Mucosa of descending colon (tissue), 3 donors: ENCODE measurements at regions not wholly inside any gene's neighbourhood (a gene's known extent, or its start where the extent isn't known, plus 50 kb on each side); places are given as distances from the start of the nearest gene placed in this dataset.
"Not testable (repeated sequence)": the region's sequence is repeated elsewhere in the genome, so short reads cannot be mapped to it uniquely, and the experiment has no call there.

Experiments used
- ATAC-seq: fragments of 200-7000 bp; cut with Tn5 transposase; one replicate; pipeline ENCODE4 v1.9.1; 2020; ENCODE audit warnings: mild to moderate bottlenecking, moderate library complexity
- DNase-seq, 3 donors: peaks; one replicate each; pipeline ENCODE4 v3.0.0-alpha.2; 2020
- H3K36me3 ChIP-seq: fragments of 200-600 bp; one replicate; pipeline ENCODE4 v1.8.0; 2021; ENCODE audit warnings: low read depth, mild to moderate bottlenecking
- H3K4me1 ChIP-seq: fragments of 200-600 bp; one replicate; pipeline ENCODE4 v1.8.0; 2021; ENCODE audit warnings: low read depth, mild to moderate bottlenecking
- H3K4me3 ChIP-seq: fragments of 200-600 bp; one replicate; pipeline ENCODE4 v1.8.0; 2021; ENCODE audit warnings: mild to moderate bottlenecking
- H3K9me3 ChIP-seq: fragments of 200-600 bp; one replicate; pipeline ENCODE4 v1.8.0; 2021; ENCODE audit warnings: mild to moderate bottlenecking
- CTCF ChIP-seq: fragments of 200-600 bp; IDR thresholded peaks from one replicate; pipeline ENCODE4 v1.8.0; 2022; ENCODE audit warnings: antibody characterized with exemption, mild to moderate bottlenecking
- intact Hi-C, 2 donors: fragments of 100-400 bp; cut with DNase I in 1 of 2; cut with micrococcal nuclease in 1 of 2; formaldehyde crosslinking; loops; one replicate each; pipeline versions ENCODE4 v1.11.0 to v1.11.1; 2022; cut with DNase I, micrococcal nuclease
- donor health status: DM: no; HTN: no; CAD: no; lungs with moderate emphysema.
- donor health status: DM: no; HTN: no; CAD: no.
- donor health status: DM: no; HTN: yes; CAD: no.

- intact Hi-C loops = no loop called here
- no peak for TF ChIP-seq CTCF
- Histone ChIP-seq H3K4me1 (peaks cover 10% of the 10 kb centered on the region), H3K9me3 (no peaks in the 10 kb centered on the region), H3K36me3 (no peaks in the 10 kb centered on the region), H3K4me3 (no peak overlapping the region)
- DNase-seq (no peak), ATAC-seq (no peak)
Observed at GRCh38 chr3:72271216-72271615, 486.3 kb upstream of the PROK2 start.

- no peak for TF ChIP-seq CTCF
- no peak for ATAC-seq
- DNase-seq = no peak
- Histone ChIP-seq H3K4me1 (peaks cover 10% of the 10 kb centered on the region), H3K9me3 (no peaks in the 10 kb centered on the region), H3K4me3 (no peak overlapping the region), H3K36me3 (no peaks in the 10 kb centered on the region)
- intact Hi-C loops = no loop called here
Observed at GRCh38 chr3:72270730-72271129, 485.8 kb upstream of the PROK2 start.

DNA sequence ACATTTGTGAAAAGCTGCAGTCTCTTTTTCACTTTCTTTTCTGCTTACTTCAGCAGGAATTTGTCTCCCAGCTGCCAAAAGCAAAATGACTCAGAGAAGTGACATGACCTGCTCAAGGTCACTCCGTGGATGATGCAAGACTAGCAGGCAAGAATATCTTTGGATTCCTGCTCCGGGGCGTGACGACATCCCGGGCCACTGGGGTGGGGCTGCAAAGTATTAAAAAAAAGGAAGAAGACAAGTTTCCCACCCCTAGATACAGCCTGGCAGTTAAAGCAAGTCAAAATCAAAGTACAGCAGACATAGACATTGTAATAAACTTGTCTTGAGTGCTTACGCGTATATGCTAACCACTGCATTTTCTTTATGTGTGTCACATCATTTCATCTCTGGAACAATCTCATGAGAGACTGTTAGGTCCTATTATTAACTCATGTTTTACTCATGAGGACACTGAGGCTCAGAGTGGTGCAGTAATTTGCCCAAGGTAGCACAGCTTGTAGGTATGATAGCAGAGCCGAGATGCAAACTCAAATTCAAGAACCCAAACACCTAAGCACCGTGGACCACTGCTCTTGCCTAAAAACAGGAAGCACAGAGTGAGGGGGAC lies 485.2 kb upstream of the PROK2 start:
- Histone ChIP-seq H3K36me3 (no peaks in the 10 kb centered on the region), H3K4me3 (no peak overlapping the region), H3K9me3 (no peaks in the 10 kb centered on the region), H3K4me1 (peaks cover 9% of the 10 kb centered on the region)
- DNase-seq (peak; percentile 73 to 83 (median 75)), ATAC-seq (peak; percentile 81)
- TF ChIP-seq CTCF = no peak
- intact Hi-C loops = no loop called here

GRCh38 chr3:72269475-72269874 lies 484.5 kb upstream of the PROK2 start:
- Histone ChIP-seq H3K36me3 (no peaks in the 10 kb centered on the region), H3K4me1 (peaks cover 2% of the 10 kb centered on the region), H3K9me3 (no peaks in the 10 kb centered on the region), H3K4me3 (no peak overlapping the region)
- ATAC-seq (no peak), DNase-seq (no peak)
- intact Hi-C loops = loop anchor here in 1 of 2 donors (10.0 kb wide), 1 partner anchor 315 kb away; no protein-coding TSS in a partner anchor
- TF ChIP-seq CTCF = no peak

DNA sequence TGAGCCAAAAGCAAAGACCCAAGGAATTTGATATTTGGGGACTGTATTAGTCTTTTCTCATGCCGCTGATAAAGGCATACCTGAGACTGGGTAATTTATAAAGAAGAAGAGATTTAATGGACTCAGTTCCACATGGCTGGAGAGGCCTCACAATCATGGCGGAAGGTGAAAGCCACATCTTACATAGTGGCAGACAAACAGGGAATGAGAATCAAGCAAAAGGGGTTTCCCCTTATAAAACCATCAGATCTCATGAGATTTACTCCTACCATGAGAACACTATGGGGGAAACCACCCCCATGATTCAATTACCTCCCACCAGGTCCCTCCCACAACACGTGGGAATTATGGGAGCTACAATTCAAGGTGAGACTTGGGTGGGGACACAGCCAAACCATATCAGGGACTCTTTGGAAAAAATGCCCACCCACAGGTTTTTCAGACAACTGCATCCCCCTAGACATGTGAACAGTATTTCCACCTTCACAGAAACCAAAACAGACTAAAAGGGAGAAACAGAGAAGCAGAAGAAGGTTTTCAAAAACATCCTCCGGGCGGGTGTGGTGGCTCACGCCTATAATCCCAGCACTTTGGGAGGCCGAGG lies 482.1 kb upstream of the PROK2 start:
- not testable (repeated sequence) for ATAC-seq, DNase-seq, H3K36me3 ChIP-seq, H3K4me1 ChIP-seq, H3K9me3 ChIP-seq, H3K4me3 ChIP-seq
- intact Hi-C loops = loop anchor here in 1 of 2 donors (10.0 kb wide), 1 partner anchor 312 kb away; no protein-coding TSS in a partner anchor

GRCh38 chr3:72266016-72266370 lies 481.0 kb upstream of the PROK2 start:
- no peak for TF ChIP-seq CTCF
- no peaks in the 10 kb centered on the region for H3K4me1 ChIP-seq
- no peak for DNase-seq
- H3K9me3 ChIP-seq = no peaks in the 10 kb centered on the region
- intact Hi-C loops = loop anchor here in 1 of 2 donors (10.0 kb wide), 1 partner anchor 311 kb away; no protein-coding TSS in a partner anchor
- ATAC-seq = no peak
- H3K36me3 ChIP-seq = no peaks in the 10 kb centered on the region
- H3K4me3 ChIP-seq = no peak overlapping the region
